Adrenal gland (tissue), 9 donors: ENCODE measurements at regions not wholly inside any gene's neighbourhood (a gene's known extent, or its start where the extent isn't known, plus 50 kb on each side); places are given as distances from the start of the nearest gene placed in this dataset.

Experiments
- DNase-seq, 7 donors: peaks; one replicate each; pipeline ENCODE4 v3.0.0-alpha.2; 2019 to 2020
- H3K27ac ChIP-seq, 5 donors: fragments of 200-600 bp; sonication (generic) in 4 of 5; 1 replicate in 3 of 5; 2 replicates in 2 of 5; pipeline versions ENCODE4 v1.5.1 to v1.8.0; 2016 to 2020; ENCODE audit warnings: mild to moderate bottlenecking in 1 of 5
- H3K27me3 ChIP-seq: fragments of 200-600 bp; 2 replicates; pipeline ENCODE4 v1.8.0; 2021
- H3K36me3 ChIP-seq, 2 donors: fragments of 200-600 bp; replicated peaks in 1 of 2; 1 replicate in 1 of 2; 2 replicates in 1 of 2; pipeline versions ENCODE4 v1.5.1 to v1.8.0; 2018 to 2022
- H3K4me1 ChIP-seq, 2 donors: fragments of 200-600 bp; replicated peaks in 1 of 2; 1 replicate in 1 of 2; 2 replicates in 1 of 2; pipeline versions ENCODE4 v1.5.1 to v1.8.0; 2018 to 2021
- H3K4me3 ChIP-seq, 4 donors: fragments of 200-600 bp; sonication (generic) in 3 of 4; one replicate each; pipeline ENCODE4 v1.5.1; 2016 to 2018
- H3K9me3 ChIP-seq, 3 donors: fragments of 200-600 bp; sonication (generic) in 1 of 3; replicated peaks in 1 of 3; 1 replicate in 2 of 3; 2 replicates in 1 of 3; pipeline versions ENCODE4 v1.5.1 to v1.8.0; 2016 to 2021
- POLR2A ChIP-seq, 2 donors: fragments of 450-650 bp; IDR thresholded peaks; one replicate each; pipeline ENCODE4 v1.6.1; 2017; ENCODE audit warnings: antibody characterized with exemption in 2 of 2, mild to moderate bottlenecking in 2 of 2, moderate library complexity in 1 of 2
- WGBS, 4 donors: extraction: QIAGEN DNeasy Blood & Tissue Kit in 2 of 4; methylation state at CpG; one replicate each; pipeline versions ENCODE4 v1.1.5 to v1.1.7; 2013 to 2017; 5-methylcytosine and 5-hydroxymethylcytosine counted together
- intact Hi-C, 2 donors: fragments of 100-400 bp; cut with DNase I; formaldehyde crosslinking; loops; one replicate each; pipeline versions ENCODE4 v1.14.1 to v1.15.0; 2022 to 2023
- TF ChIP-seq, protein P1 (sequence below), 6 experiments: fragments of 450-650 bp in 4 of 6; fragments of 200-600 bp in 2 of 6; sonication (generic) in 1 of 6; IDR thresholded peaks; 1 replicate in 5 of 6; 2 replicates in 1 of 6; pipeline versions ENCODE4 v1.5.1 to v1.8.0; 2016 to 2021; ENCODE audit warnings: antibody characterized with exemption in 6 of 6, mild to moderate bottlenecking in 2 of 6, moderate library complexity in 1 of 6
- donor health status: healthy with polysubstance abuse.
- donor health status: Bipolar disorder and iron deficiency.
- donor health status: DM: yes; HTN: yes; CAD: no.
- donor health status: DM: no; HTN: no; CAD: no.
- donor health status: DM: no; HTN: no; CAD: no.

DNA sequence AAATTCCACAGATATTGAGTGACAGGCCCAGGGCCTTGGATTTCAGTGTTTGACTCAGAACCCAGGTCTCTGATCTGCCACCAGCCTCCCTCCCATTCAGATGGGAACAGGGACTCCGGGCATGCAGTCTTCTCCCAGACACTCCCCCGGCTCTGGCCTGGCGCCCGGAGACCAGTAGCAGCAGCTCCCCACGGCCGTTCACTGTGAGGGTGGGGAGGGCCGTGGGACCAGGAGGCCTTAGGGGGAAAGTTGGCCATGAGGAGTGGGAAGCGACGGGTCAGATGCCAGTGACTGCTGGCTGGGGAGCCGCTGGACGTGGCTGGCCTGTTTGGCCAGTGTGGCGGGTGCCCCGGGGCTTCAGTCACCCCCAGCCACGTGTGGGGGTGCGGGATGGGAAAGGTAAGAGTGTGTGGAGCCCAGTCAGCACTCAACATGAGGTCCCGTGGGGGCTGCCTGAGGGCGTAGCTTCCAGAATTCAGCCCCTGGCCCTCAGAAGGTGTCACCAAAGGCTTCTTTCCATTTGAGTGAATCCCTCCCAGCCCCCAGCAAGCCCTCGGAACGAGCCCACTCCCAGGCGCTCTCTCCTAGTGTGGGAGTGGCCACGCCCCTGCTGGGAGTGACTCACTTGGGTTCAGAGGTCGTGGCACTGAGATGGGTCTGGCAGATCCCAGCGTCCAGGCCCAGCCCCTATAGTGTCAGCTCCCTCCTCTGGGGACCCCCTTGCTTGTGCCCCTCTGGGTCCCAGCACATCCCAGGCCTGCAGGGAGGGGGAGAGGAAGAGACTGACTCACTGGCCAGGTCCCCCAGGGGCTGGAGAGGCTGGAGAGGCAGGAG, 309.4 kb downstream of the SEC14L1 start:
- peak; percentile 86 to 96 (median 94) for DNase-seq
- 18 to 29% (median 22%) methylated on average over 6 to 23 of the region's 23 CpGs for WGBS, 4 donors
- intact Hi-C loops = no loop called here
- H3K4me3 ChIP-seq = peak overlapping the region in 1 of 4 donors; percentile 51
- H3K9me3 ChIP-seq = no peaks in the 10 kb centered on the region
- no peaks in the 10 kb centered on the region for H3K27me3 ChIP-seq
- H3K27ac ChIP-seq = peak overlapping the region in 4 of 5 donors; percentile 31 to 92 (median 80)
- peaks cover 39 to 92% of the 10 kb centered on the region in 2 donors for H3K4me1 ChIP-seq
- no peaks in the 10 kb centered on the region for H3K36me3 ChIP-seq
- TF ChIP-seq, protein P1, sequence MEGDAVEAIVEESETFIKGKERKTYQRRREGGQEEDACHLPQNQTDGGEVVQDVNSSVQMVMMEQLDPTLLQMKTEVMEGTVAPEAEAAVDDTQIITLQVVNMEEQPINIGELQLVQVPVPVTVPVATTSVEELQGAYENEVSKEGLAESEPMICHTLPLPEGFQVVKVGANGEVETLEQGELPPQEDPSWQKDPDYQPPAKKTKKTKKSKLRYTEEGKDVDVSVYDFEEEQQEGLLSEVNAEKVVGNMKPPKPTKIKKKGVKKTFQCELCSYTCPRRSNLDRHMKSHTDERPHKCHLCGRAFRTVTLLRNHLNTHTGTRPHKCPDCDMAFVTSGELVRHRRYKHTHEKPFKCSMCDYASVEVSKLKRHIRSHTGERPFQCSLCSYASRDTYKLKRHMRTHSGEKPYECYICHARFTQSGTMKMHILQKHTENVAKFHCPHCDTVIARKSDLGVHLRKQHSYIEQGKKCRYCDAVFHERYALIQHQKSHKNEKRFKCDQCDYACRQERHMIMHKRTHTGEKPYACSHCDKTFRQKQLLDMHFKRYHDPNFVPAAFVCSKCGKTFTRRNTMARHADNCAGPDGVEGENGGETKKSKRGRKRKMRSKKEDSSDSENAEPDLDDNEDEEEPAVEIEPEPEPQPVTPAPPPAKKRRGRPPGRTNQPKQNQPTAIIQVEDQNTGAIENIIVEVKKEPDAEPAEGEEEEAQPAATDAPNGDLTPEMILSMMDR (IDR thresholded peaks at IDR 0.05) = no peak
- TF ChIP-seq POLR2A (IDR thresholded peaks at IDR 0.05) = peak in 1 of 2 donors; percentile 78

DNA sequence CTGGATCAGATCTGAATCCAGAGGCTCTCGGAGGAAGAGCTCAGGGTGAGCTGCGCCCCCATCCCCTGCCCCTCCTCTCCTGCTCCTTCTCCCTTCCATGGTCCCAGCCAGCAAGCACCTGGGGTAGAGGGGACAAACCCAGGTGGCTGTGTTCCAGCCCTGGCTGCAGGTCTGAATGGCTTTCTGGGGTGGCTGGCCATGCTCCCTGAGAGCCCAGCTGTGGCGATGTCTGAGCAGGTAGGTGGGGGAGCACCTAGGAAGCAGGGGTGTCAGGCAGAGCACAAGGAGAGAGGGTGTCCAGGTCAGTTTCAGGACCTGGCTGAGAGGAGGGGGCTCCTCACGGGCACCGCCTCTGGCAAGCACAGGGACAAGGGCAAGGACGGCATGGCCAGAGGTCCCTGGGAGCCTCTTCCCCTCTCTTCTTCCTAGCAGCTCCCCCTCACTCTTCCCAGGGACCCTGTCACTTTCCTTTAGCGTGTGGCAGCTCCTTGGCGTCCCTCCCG, 310.0 kb downstream of the SEC14L1 start:
- Histone ChIP-seq H3K27ac (peak overlapping the region; percentile 51 to 92 (median 77)), H3K36me3 (no peaks in the 10 kb centered on the region), H3K27me3 (no peaks in the 10 kb centered on the region), H3K4me1 (peaks cover 32 to 92% of the 10 kb centered on the region in 2 donors), H3K9me3 (no peaks in the 10 kb centered on the region), H3K4me3 (peak overlapping the region in 2 of 4 donors; percentile 17 to 51)
- intact Hi-C loops = no loop called here
- 15 to 27% (median 18%) methylated on average over 7 to 9 of the region's 9 CpGs for WGBS, 4 donors
- DNase-seq = no peak
- TF ChIP-seq, protein P1 (IDR thresholded peaks at IDR 0.05) = no peak
- no peak for TF ChIP-seq POLR2A (IDR thresholded peaks at IDR 0.05)

GRCh38 chr17:77451245-77451893, 310.6 kb downstream of the SEC14L1 start:
- Histone ChIP-seq H3K27me3 (no peaks in the 10 kb centered on the region), H3K9me3 (no peaks in the 10 kb centered on the region), H3K4me3 (peak overlapping the region in 2 of 4 donors; percentile 17 to 51), H3K27ac (peak overlapping the region; percentile 51 to 92 (median 77)), H3K4me1 (peaks cover 32 to 86% of the 10 kb centered on the region in 2 donors), H3K36me3 (no peaks in the 10 kb centered on the region)
- no peak for TF ChIP-seq POLR2A (IDR thresholded peaks at IDR 0.05)
- TF ChIP-seq, protein P1 (IDR thresholded peaks at IDR 0.05) = no peak
- WGBS, 4 donors = 2 to 14% (median 4%) methylated on average over 11 to 44 of the region's 44 CpGs
- intact Hi-C loops = no loop called here
- peak in 5 of 7 donors; percentile 69 to 76 (median 70) for DNase-seq
